Keratinocyte (primary cell): ENCODE measurements at regions not wholly inside any gene's neighbourhood (a gene's known extent, or its start where the extent isn't known, plus 50 kb on each side); places are given as distances from the start of the nearest gene placed in this dataset.

Experiments
- DNase-seq: peaks from one replicate; pipeline ENCODE4 v3.0.0-alpha.2; 2011; ENCODE audit warnings: low read depth, missing footprints, low spot score
- FAIRE-seq: peaks from 2 replicates; lab custom pipeline; 2011; peaks lifted over from hg19 to GRCh38; lab: Jason Lieb, UNC
- H2AFZ ChIP-seq: 2 replicates; pipeline ENCODE4 v1.6.0; 2012; ENCODE audit warnings: low read length, control low read depth, inconsistent platforms; ENCODE audit not compliant: control insufficient read depth
- H3K27ac ChIP-seq: 2 replicates; pipeline ENCODE4 v1.5.1; 2011; ENCODE audit warnings: low read length; ENCODE audit not compliant: control insufficient read depth, insufficient read depth
- H3K27me3 ChIP-seq: 3 replicates; pipeline ENCODE4 v1.6.0; 2011; ENCODE audit warnings: low read length; ENCODE audit not compliant: control insufficient read depth, insufficient read depth; ENCODE audit errors: extremely low read depth
- H3K36me3 ChIP-seq, 2 experiments: 2 replicates in 1 of 2; 3 replicates in 1 of 2; pipeline ENCODE4 v1.5.1; 2011; ENCODE audit warnings: low read length in 2 of 2, mild to moderate bottlenecking in 1 of 2; ENCODE audit not compliant: control insufficient read depth in 2 of 2, insufficient read depth in 2 of 2; ENCODE audit errors: extremely low read depth in 1 of 2
- H3K4me1 ChIP-seq: 3 replicates; pipeline ENCODE4 v1.5.1; 2011; ENCODE audit warnings: low read length; ENCODE audit not compliant: control insufficient read depth, insufficient read depth; ENCODE audit errors: extremely low read depth
- H3K4me2 ChIP-seq: 3 replicates; pipeline ENCODE4 v1.6.0; 2011; ENCODE audit warnings: low read depth, low read length; ENCODE audit not compliant: control insufficient read depth, insufficient read depth; ENCODE audit errors: extremely low read depth
- H3K4me3 ChIP-seq, 3 experiments: fragments of 200-600 bp in 1 of 3; sonication (generic) in 1 of 3; 2 replicates in 2 of 3; 3 replicates in 1 of 3; pipeline ENCODE4 v1.5.1; 2011 to 2016; ENCODE audit warnings: low read length in 3 of 3, mild to moderate bottlenecking in 3 of 3, control low read depth in 2 of 3, inconsistent platforms in 1 of 3, low read depth in 1 of 3, mixed read lengths in 1 of 3, mixed run types in 1 of 3, moderate library complexity in 1 of 3; ENCODE audit not compliant: control insufficient read depth in 2 of 3, insufficient read depth in 2 of 3; ENCODE audit errors: extremely low read depth in 1 of 3
- H3K79me2 ChIP-seq: 2 replicates; pipeline ENCODE4 v1.6.0; 2012; ENCODE audit warnings: low read length; ENCODE audit not compliant: control insufficient read depth, insufficient read depth
- H3K9ac ChIP-seq: 3 replicates; pipeline ENCODE4 v1.6.0; 2011; ENCODE audit warnings: low read length; ENCODE audit not compliant: control insufficient read depth, insufficient read depth; ENCODE audit errors: extremely low read depth
- H3K9me1 ChIP-seq: 3 replicates; pipeline ENCODE4 v1.6.0; 2011; ENCODE audit warnings: low read length; ENCODE audit not compliant: control insufficient read depth, insufficient read depth; ENCODE audit errors: extremely low read depth
- H3K9me3 ChIP-seq: 2 replicates; pipeline ENCODE4 v1.5.1; 2012; ENCODE audit warnings: low read depth, low read length; ENCODE audit not compliant: control insufficient read depth
- H4K20me1 ChIP-seq: 3 replicates; pipeline ENCODE4 v1.6.0; 2011; ENCODE audit warnings: low read length; ENCODE audit not compliant: control insufficient read depth, insufficient read depth; ENCODE audit errors: extremely low read depth
- CTCF ChIP-seq, 3 experiments: IDR thresholded peaks in 1 of 3; conservative IDR thresholded peaks in 1 of 3; optimal IDR thresholded peaks in 1 of 3; 2 replicates in 2 of 3; 3 replicates in 1 of 3; pipeline versions ENCODE3 to v1.5.1; 2011; ENCODE audit warnings: low read length in 3 of 3, mild to moderate bottlenecking in 3 of 3, moderate library complexity in 2 of 3, control low read depth in 1 of 3, inconsistent platforms in 1 of 3; ENCODE audit not compliant: insufficient read depth in 2 of 3; ENCODE audit errors: extremely low read depth in 1 of 3
- EZH2 ChIP-seq: IDR thresholded peaks from one replicate; pipeline ENCODE4 v1.6.1; 2012; ENCODE audit warnings: inconsistent platforms, mild to moderate bottlenecking, low read length, moderate library complexity
- dilution Hi-C: fragments of 300-500 bp; cut with MboI; formaldehyde crosslinking; loops from one replicate; pipeline ENCODE4 v1.7.0; 2020; ENCODE audit warnings: low sequenced_read_pairs; ENCODE audit not compliant: extremely low pct_ligation_motif_present

- Histone ChIP-seq H3K79me2 (no peaks in the 10 kb centered on the region), H3K9me3 (no peaks in the 10 kb centered on the region), H3K9me1 (no peaks in the 10 kb centered on the region), H4K20me1 (no peaks in the 10 kb centered on the region), H3K4me2 (no peak overlapping the region), H3K4me1 (no peaks in the 10 kb centered on the region), H2AFZ (no peak overlapping the region), H3K9ac (no peak overlapping the region), H3K27ac (no peak overlapping the region), H3K36me3 (no peaks in the 10 kb centered on the region), H3K27me3 (no peaks in the 10 kb centered on the region), H3K4me3 (no peak overlapping the region)
- DNase-seq: no peak
- dilution Hi-C loops: no loop called here
- FAIRE-seq: no peak
- TF ChIP-seq EZH2 (no peak), CTCF (optimal IDR thresholded peaks at IDR 0.05 in 1 of 3, IDR thresholded peaks at IDR 0.05 in 1 of 3, conservative IDR thresholded peaks at IDR 0.05 in 1 of 3; ENCODE audit: extremely low read depth in 1 of 3, insufficient read depth in 2 of 3, low read length in 3 of 3) (no peak)
These were observed 74.3 kb downstream of the BOD1 start for GRCh38 chr5:173542159-173542558.

- TF ChIP-seq EZH2: no peak
- no peak for TF ChIP-seq CTCF (optimal IDR thresholded peaks at IDR 0.05 in 1 of 3, IDR thresholded peaks at IDR 0.05 in 1 of 3, conservative IDR thresholded peaks at IDR 0.05 in 1 of 3; ENCODE audit: extremely low read depth in 1 of 3, insufficient read depth in 2 of 3, low read length in 3 of 3)
- Histone ChIP-seq H3K4me2 (no peak overlapping the region), H4K20me1 (no peaks in the 10 kb centered on the region), H3K9ac (no peak overlapping the region), H3K27ac (no peak overlapping the region), H3K79me2 (no peaks in the 10 kb centered on the region), H3K4me1 (no peaks in the 10 kb centered on the region), H3K9me3 (no peaks in the 10 kb centered on the region), H3K4me3 (no peak overlapping the region), H3K9me1 (no peaks in the 10 kb centered on the region), H3K36me3 (no peaks in the 10 kb centered on the region), H2AFZ (no peak overlapping the region), H3K27me3 (no peaks in the 10 kb centered on the region)
- DNase-seq: no peak
- no peak for FAIRE-seq
- dilution Hi-C loops: no loop called here
These were observed 77.8 kb downstream of the BOD1 start for GRCh38 chr5:173538654-173539053.
